CD4-positive, alpha-beta memory T cell (primary cell): ENCODE measurements at regions not wholly inside any gene's neighbourhood (a gene's known extent, or its start where the extent isn't known, plus 50 kb on each side); places are given as distances from the start of the nearest gene placed in this dataset.

Experiments
- CTCF ChIA-PET: fragments of 350-600 bp; sonication (Branson Sonifier 250); formaldehyde crosslinking; loops from one replicate; lab custom pipeline; 2021; ENCODE audit warnings: inconsistent platforms; ENCODE audit not compliant: partially characterized antibody; lab: Charles Lee
- POLR2A ChIA-PET: fragments of 350-600 bp; sonication (Branson Sonifier 250); formaldehyde crosslinking; loops from one replicate; lab custom pipeline; 2021; ENCODE audit not compliant: partially characterized antibody; lab: Charles Lee
- DNase-seq, 5 donors: peaks; one replicate each; pipeline versions ENCODE4 v3.0.0 to v3.0.0-alpha.2; 2020 to 2022; ENCODE audit warnings: mixed read lengths in 1 of 5
- H3K27ac ChIP-seq: one replicate; pipeline ENCODE4 v1.7.0; 2013; ENCODE audit warnings: low read depth, low read length
- H3K27me3 ChIP-seq: 2 replicates; pipeline ENCODE4 v1.7.0; 2013; ENCODE audit warnings: mild to moderate bottlenecking, low read length, moderate library complexity; ENCODE audit not compliant: insufficient read depth
- H3K36me3 ChIP-seq: 2 replicates; pipeline ENCODE4 v1.7.0; 2013; ENCODE audit warnings: mild to moderate bottlenecking, low read length, moderate library complexity; ENCODE audit not compliant: insufficient read depth
- H3K4me1 ChIP-seq: 2 replicates; pipeline ENCODE4 v1.7.0; 2013; ENCODE audit warnings: mild to moderate bottlenecking, low read length, moderate library complexity; ENCODE audit not compliant: insufficient read depth
- H3K4me3 ChIP-seq, 2 donors: one replicate each; pipeline ENCODE4 v1.7.0; 2013; ENCODE audit warnings: low read length in 2 of 2, mild to moderate bottlenecking in 1 of 2
- H3K9me3 ChIP-seq, 2 donors: one replicate each; pipeline ENCODE4 v1.7.0; 2013; ENCODE audit warnings: low read length in 2 of 2, control low read depth in 1 of 2; ENCODE audit not compliant: control insufficient read depth in 1 of 2
- H3K27ac Mint-ChIP-seq, 7 donors: one replicate each; pipeline ENCODE4 v1.8.0; 2020 to 2021; ENCODE audit warnings: mixed read lengths in 7 of 7, mild to moderate bottlenecking in 6 of 7, inconsistent platforms in 3 of 7, moderate library complexity in 3 of 7
- H3K27me3 Mint-ChIP-seq, 2 donors: one replicate each; pipeline ENCODE4 v1.8.0; 2020 to 2021; ENCODE audit warnings: mixed read lengths in 2 of 2
- H3K36me3 Mint-ChIP-seq, 2 donors: one replicate each; pipeline ENCODE4 v1.8.0; 2020 to 2021; ENCODE audit warnings: mixed read lengths in 2 of 2, inconsistent platforms in 1 of 2, mild to moderate bottlenecking in 1 of 2
- H3K4me1 Mint-ChIP-seq, 4 donors: one replicate each; pipeline ENCODE4 v1.8.0; 2020 to 2021; ENCODE audit warnings: mixed read lengths in 4 of 4, mild to moderate bottlenecking in 1 of 4
- H3K4me3 Mint-ChIP-seq, 8 donors: one replicate each; pipeline ENCODE4 v1.8.0; 2020 to 2021; ENCODE audit warnings: mixed read lengths in 8 of 8, mild to moderate bottlenecking in 7 of 8, moderate library complexity in 6 of 8, inconsistent platforms in 3 of 8
- H3K9me3 Mint-ChIP-seq, 8 donors: one replicate each; pipeline ENCODE4 v1.8.0; 2020 to 2021; ENCODE audit warnings: mixed read lengths in 8 of 8, mild to moderate bottlenecking in 5 of 8, inconsistent platforms in 3 of 8, moderate library complexity in 1 of 8
- intact Hi-C: fragments of 100-400 bp; cut with micrococcal nuclease; formaldehyde crosslinking; loops from one replicate; pipeline ENCODE4 v1.15.1; 2023

GRCh38 chr6:110552076-110552475 is 75.7 kb upstream of the SLC22A16 start:
- no peak overlapping the region for H3K4me3 Mint-ChIP-seq
- H3K36me3 Mint-ChIP-seq: no peaks in the 10 kb centered on the region
- Histone ChIP-seq H3K36me3 (no peaks in the 10 kb centered on the region), H3K27ac (no peak overlapping the region), H3K4me3 (no peak overlapping the region), H3K27me3 (no peaks in the 10 kb centered on the region), H3K4me1 (peaks cover 10% of the 10 kb centered on the region), H3K9me3 (peaks cover 0 to 4% of the 10 kb centered on the region in 2 donors)
- H3K9me3 Mint-ChIP-seq: peaks cover 0 to 13% (median 6%) of the 10 kb centered on the region in 8 donors
- no peak for DNase-seq
- intact Hi-C loops: no loop called here
- POLR2A ChIA-PET: no interaction called here
- H3K27ac Mint-ChIP-seq: no peak overlapping the region
- no peaks in the 10 kb centered on the region for H3K27me3 Mint-ChIP-seq
- H3K4me1 Mint-ChIP-seq: peaks cover 7 to 27% (median 15%) of the 10 kb centered on the region in 4 donors
- CTCF ChIA-PET: interaction anchor here (0.8 to 1.3 kb wide), 2 partner anchors 10 to 25 kb away, joined by 3 to 4 read pairs; no protein-coding TSS in a partner anchor

GRCh38 chr6:110551088-110551487 is 74.7 kb upstream of the SLC22A16 start:
- ChIA-PET POLR2A (no interaction called here), CTCF (interaction anchor here (1.3 kb wide), 1 partner anchor 9 kb away, joined by 4 read pairs; no protein-coding TSS in a partner anchor)
- peaks cover 6 to 17% (median 13%) of the 10 kb centered on the region in 4 donors for H3K4me1 Mint-ChIP-seq

GRCh38 chr6:110550353-110550752 is 73.9 kb upstream of the SLC22A16 start:
- no peak overlapping the region for H3K27ac ChIP-seq
- H3K4me1 Mint-ChIP-seq: peaks cover 2 to 14% (median 8%) of the 10 kb centered on the region in 4 donors
- H3K36me3 Mint-ChIP-seq: no peaks in the 10 kb centered on the region
- DNase-seq: no peak
- ChIA-PET POLR2A (no interaction called here), CTCF (no interaction called here)
- H3K27ac Mint-ChIP-seq: no peak overlapping the region
- H3K4me1 ChIP-seq: peaks cover 4% of the 10 kb centered on the region
- no peaks in the 10 kb centered on the region for H3K27me3 ChIP-seq
- intact Hi-C loops: no loop called here
- H3K36me3 ChIP-seq: no peaks in the 10 kb centered on the region
- peaks cover 0 to 4% of the 10 kb centered on the region in 2 donors for H3K9me3 ChIP-seq
- peaks cover 0 to 17% (median 7%) of the 10 kb centered on the region in 8 donors for H3K9me3 Mint-ChIP-seq
- H3K4me3 Mint-ChIP-seq: no peak overlapping the region
- no peak overlapping the region for H3K4me3 ChIP-seq
- no peaks in the 10 kb centered on the region for H3K27me3 Mint-ChIP-seq

More at GRCh38 chr6:110551088-110551487, 74.7 kb upstream of the SLC22A16 start:
- no peaks in the 10 kb centered on the region for H3K27me3 Mint-ChIP-seq
- H3K27ac Mint-ChIP-seq: peak overlapping the region in 1 of 7 donors; percentile 79
- peaks cover 0 to 14% (median 6%) of the 10 kb centered on the region in 8 donors for H3K9me3 Mint-ChIP-seq
- no peak overlapping the region for H3K4me3 Mint-ChIP-seq
- intact Hi-C loops: no loop called here
- Histone ChIP-seq H3K27me3 (no peaks in the 10 kb centered on the region), H3K36me3 (no peaks in the 10 kb centered on the region), H3K9me3 (peaks cover 0 to 4% of the 10 kb centered on the region in 2 donors), H3K27ac (no peak overlapping the region), H3K4me3 (no peak overlapping the region), H3K4me1 (peaks cover 10% of the 10 kb centered on the region)
- H3K36me3 Mint-ChIP-seq: no peaks in the 10 kb centered on the region
- no peak for DNase-seq

- Histone ChIP-seq H3K4me3 (no peak overlapping the region), H3K9me3 (peaks cover 0 to 4% of the 10 kb centered on the region in 2 donors), H3K36me3 (no peaks in the 10 kb centered on the region), H3K4me1 (peaks cover 7% of the 10 kb centered on the region), H3K27ac (no peak overlapping the region), H3K27me3 (no peaks in the 10 kb centered on the region)
- Mint-ChIP-seq H3K4me1 (peaks cover 1 to 15% (median 9%) of the 10 kb centered on the region in 4 donors), H3K36me3 (peaks cover 0 to 3% of the 10 kb centered on the region in 2 donors), H3K27me3 (no peaks in the 10 kb centered on the region), H3K27ac (peak overlapping the region in 1 of 7 donors; percentile 49), H3K4me3 (no peak overlapping the region), H3K9me3 (peaks cover 2 to 21% (median 10%) of the 10 kb centered on the region in 8 donors)
- ChIA-PET CTCF (interaction anchor here (1.0 kb wide), 1 partner anchor 11 kb away, joined by 3 read pairs; no protein-coding TSS in a partner anchor), POLR2A (no interaction called here)
- DNase-seq: no peak
- intact Hi-C loops: no loop called here
Observed at GRCh38 chr6:110549277-110549676, 72.9 kb upstream of the SLC22A16 start.

- POLR2A ChIA-PET: no interaction called here
- Mint-ChIP-seq H3K4me3 (no peak overlapping the region), H3K36me3 (peaks cover 0 to 3% of the 10 kb centered on the region in 2 donors), H3K4me1 (peaks cover 7 to 23% (median 17%) of the 10 kb centered on the region in 4 donors), H3K27me3 (peaks cover 0 to 3% of the 10 kb centered on the region in 2 donors), H3K27ac (no peak overlapping the region), H3K9me3 (peaks cover 2 to 21% (median 10%) of the 10 kb centered on the region in 8 donors)
- CTCF ChIA-PET: no interaction called here
- Histone ChIP-seq H3K27me3 (no peaks in the 10 kb centered on the region), H3K4me3 (no peak overlapping the region), H3K4me1 (peaks cover 17% of the 10 kb centered on the region), H3K9me3 (peaks cover 0 to 4% of the 10 kb centered on the region in 2 donors), H3K36me3 (no peaks in the 10 kb centered on the region), H3K27ac (no peak overlapping the region)
- intact Hi-C loops: no loop called here
- DNase-seq: no peak
Observed at GRCh38 chr6:110548110-110548847, 71.9 kb upstream of the SLC22A16 start.

- Mint-ChIP-seq H3K9me3 (peaks cover 2 to 18% (median 8%) of the 10 kb centered on the region in 8 donors), H3K36me3 (peaks cover 0 to 3% of the 10 kb centered on the region in 2 donors), H3K27ac (peak overlapping the region in 1 of 7 donors; percentile 57), H3K27me3 (peaks cover 0 to 3% of the 10 kb centered on the region in 2 donors), H3K4me3 (no peak overlapping the region), H3K4me1 (peaks cover 7 to 25% (median 18%) of the 10 kb centered on the region in 4 donors)
- intact Hi-C loops: no loop called here
- no peak for DNase-seq
- Histone ChIP-seq H3K27ac (no peak overlapping the region), H3K27me3 (no peaks in the 10 kb centered on the region), H3K9me3 (peaks cover 0 to 4% of the 10 kb centered on the region in 2 donors), H3K4me1 (peaks cover 17% of the 10 kb centered on the region), H3K36me3 (no peaks in the 10 kb centered on the region), H3K4me3 (no peak overlapping the region)
- POLR2A ChIA-PET: no interaction called here
- CTCF ChIA-PET: no interaction called here
Observed at GRCh38 chr6:110547266-110547964, 71.0 kb upstream of the SLC22A16 start.
